Endodermal cell (in vitro differentiated cells): ENCODE measurements at regions not wholly inside any gene's neighbourhood (a gene's known extent, or its start where the extent isn't known, plus 50 kb on each side); places are given as distances from the start of the nearest gene placed in this dataset.

Experiments used
- DNase-seq: peaks from one replicate; pipeline ENCODE4 v3.0.0-alpha.2; 2017
- H3K27ac ChIP-seq: 2 replicates; pipeline ENCODE4 v1.5.1; 2013; ENCODE audit warnings: mild to moderate bottlenecking, low read depth, low read length, moderate library complexity
- H3K27me3 ChIP-seq: 2 replicates; pipeline ENCODE4 v1.6.1; 2013; ENCODE audit warnings: mild to moderate bottlenecking, low read length, moderate library complexity; ENCODE audit not compliant: insufficient read depth, control insufficient read depth, poor library complexity, severe bottlenecking
- H3K36me3 ChIP-seq: 2 replicates; pipeline ENCODE4 v1.7.0; 2013; ENCODE audit warnings: mild to moderate bottlenecking, low read length, moderate library complexity; ENCODE audit not compliant: control insufficient read depth, insufficient read depth
- H3K4me1 ChIP-seq: one replicate; pipeline ENCODE4 v1.7.0; 2013; ENCODE audit warnings: low read length; ENCODE audit not compliant: control insufficient read depth, insufficient read depth
- H3K4me3 ChIP-seq: 2 replicates; pipeline ENCODE4 v1.5.1; 2013; ENCODE audit warnings: mild to moderate bottlenecking, low read length, moderate library complexity
- H3K9ac ChIP-seq: 2 replicates; pipeline ENCODE4 v1.6.1; 2013; ENCODE audit warnings: mild to moderate bottlenecking, low read length, moderate library complexity; ENCODE audit not compliant: poor library complexity, severe bottlenecking; ENCODE audit errors: extremely low read depth
- H3K9me3 ChIP-seq: 2 replicates; pipeline ENCODE4 v1.6.1; 2013; ENCODE audit warnings: mild to moderate bottlenecking, low read length, moderate library complexity; ENCODE audit not compliant: control insufficient read depth
- H3K27ac Mint-ChIP-seq: 2 replicates; pipeline ENCODE4 v1.8.0; 2020; ENCODE audit warnings: mixed read lengths
- H3K27me3 Mint-ChIP-seq: 2 replicates; pipeline ENCODE4 v1.8.0; 2021; ENCODE audit warnings: mild to moderate bottlenecking, mixed read lengths; ENCODE audit not compliant: insufficient read depth
- H3K36me3 Mint-ChIP-seq: 2 replicates; pipeline ENCODE4 v1.8.0; 2020; ENCODE audit warnings: low read depth, mixed read lengths
- H3K4me1 Mint-ChIP-seq: 2 replicates; pipeline ENCODE4 v1.8.0; 2020; ENCODE audit warnings: mixed read lengths
- H3K4me3 Mint-ChIP-seq: 2 replicates; pipeline ENCODE4 v1.8.0; 2020; ENCODE audit warnings: mild to moderate bottlenecking, moderate library complexity, mixed read lengths
- H3K9me3 Mint-ChIP-seq: 2 replicates; pipeline ENCODE4 v1.8.0; 2020; ENCODE audit warnings: mild to moderate bottlenecking, mixed read lengths
- WGBS, 2 experiments: methylation state at CpG; one replicate each; pipeline versions ENCODE4 v1.1.5 to v1.1.7; 2013; ENCODE audit warnings: missing lambda C conversion rate in 2 of 2, mixed read lengths in 1 of 2; ENCODE audit not compliant: insufficient coverage in 1 of 2, insufficient read length in 1 of 2; 5-methylcytosine and 5-hydroxymethylcytosine counted together
- TF ChIP-seq, protein P1 (sequence below): fragments of 200-600 bp; sonication (generic); conservative IDR thresholded peaks from 2 replicates; pipeline ENCODE4 v1.5.0; 2021; ENCODE audit warnings: antibody characterized with exemption, mild to moderate bottlenecking

DNA sequence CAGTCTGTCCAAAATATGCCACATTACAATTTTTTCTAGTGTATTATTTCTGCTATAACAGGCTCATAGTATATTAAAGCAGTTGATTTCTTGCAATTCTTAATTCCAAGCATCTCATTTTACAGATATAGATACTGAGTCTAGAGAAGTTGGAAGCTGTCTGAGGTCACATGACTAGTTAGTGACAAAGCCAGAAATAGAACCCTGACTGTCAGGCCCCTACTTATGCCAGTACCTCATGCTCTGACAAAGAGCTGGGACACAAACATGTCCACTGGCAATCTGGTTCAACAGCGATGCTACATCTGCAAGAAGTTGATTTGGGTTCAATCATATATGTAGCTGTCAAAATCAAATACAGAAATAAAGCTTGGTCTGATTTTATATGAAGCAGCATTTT, 750.4 kb upstream of the FAM98A start:
- H3K4me1 Mint-ChIP-seq: peaks cover 18% of the 10 kb centered on the region
- H3K27me3 ChIP-seq: no peaks in the 10 kb centered on the region
- WGBS, 2 experiments: 84% methylated on average over 1 of the region's 1 CpG; no CpG with 5 or more reads in 1 of the 2 experiments

DNA sequence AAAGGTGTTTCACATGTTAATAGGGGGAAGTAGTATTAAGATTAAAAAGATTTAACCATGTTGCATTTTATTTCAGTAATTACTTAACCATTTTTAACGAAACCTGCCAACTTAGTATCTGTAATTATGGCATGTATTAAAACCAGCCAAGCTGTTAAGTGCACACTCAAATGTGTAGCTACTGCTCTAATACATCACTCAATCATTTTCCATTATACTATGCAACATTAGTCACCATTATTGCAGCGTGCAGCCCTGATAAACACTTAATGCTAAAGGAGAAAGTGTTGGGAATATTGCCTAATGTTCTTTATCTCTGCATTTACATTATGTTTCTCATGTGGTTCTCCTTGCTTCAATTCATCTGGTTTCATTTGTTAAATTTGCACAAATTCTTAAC, 745.9 kb upstream of the FAM98A start:
- Mint-ChIP-seq H3K9me3 (no peaks in the 10 kb centered on the region), H3K4me3 (no peak overlapping the region), H3K27ac (no peak overlapping the region), H3K27me3 (no peaks in the 10 kb centered on the region), H3K36me3 (no peaks in the 10 kb centered on the region), H3K4me1 (peaks cover 7% of the 10 kb centered on the region)
- H3K36me3 ChIP-seq: no peaks in the 10 kb centered on the region
- H3K4me3 ChIP-seq: no peak overlapping the region
- TF ChIP-seq, protein P1, sequence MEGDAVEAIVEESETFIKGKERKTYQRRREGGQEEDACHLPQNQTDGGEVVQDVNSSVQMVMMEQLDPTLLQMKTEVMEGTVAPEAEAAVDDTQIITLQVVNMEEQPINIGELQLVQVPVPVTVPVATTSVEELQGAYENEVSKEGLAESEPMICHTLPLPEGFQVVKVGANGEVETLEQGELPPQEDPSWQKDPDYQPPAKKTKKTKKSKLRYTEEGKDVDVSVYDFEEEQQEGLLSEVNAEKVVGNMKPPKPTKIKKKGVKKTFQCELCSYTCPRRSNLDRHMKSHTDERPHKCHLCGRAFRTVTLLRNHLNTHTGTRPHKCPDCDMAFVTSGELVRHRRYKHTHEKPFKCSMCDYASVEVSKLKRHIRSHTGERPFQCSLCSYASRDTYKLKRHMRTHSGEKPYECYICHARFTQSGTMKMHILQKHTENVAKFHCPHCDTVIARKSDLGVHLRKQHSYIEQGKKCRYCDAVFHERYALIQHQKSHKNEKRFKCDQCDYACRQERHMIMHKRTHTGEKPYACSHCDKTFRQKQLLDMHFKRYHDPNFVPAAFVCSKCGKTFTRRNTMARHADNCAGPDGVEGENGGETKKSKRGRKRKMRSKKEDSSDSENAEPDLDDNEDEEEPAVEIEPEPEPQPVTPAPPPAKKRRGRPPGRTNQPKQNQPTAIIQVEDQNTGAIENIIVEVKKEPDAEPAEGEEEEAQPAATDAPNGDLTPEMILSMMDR: no peak
- no peaks in the 10 kb centered on the region for H3K9me3 ChIP-seq
- no peak for DNase-seq
- H3K9ac ChIP-seq: no peak overlapping the region
- no peaks in the 10 kb centered on the region for H3K27me3 ChIP-seq
- 93% methylated on average over 2 of the region's 2 CpGs; no CpG with 5 or more reads in 1 of the 2 experiments for WGBS, 2 experiments
- H3K27ac ChIP-seq: no peak overlapping the region
- no peaks in the 10 kb centered on the region for H3K4me1 ChIP-seq

More for the DNA sequence above, 750.4 kb upstream of the FAM98A start:
- Histone ChIP-seq H3K9ac (no peak overlapping the region), H3K27ac (no peak overlapping the region), H3K4me3 (no peak overlapping the region), H3K36me3 (no peaks in the 10 kb centered on the region), H3K4me1 (no peaks in the 10 kb centered on the region), H3K9me3 (no peaks in the 10 kb centered on the region)
- no peak for DNase-seq
- no peak overlapping the region for H3K4me3 Mint-ChIP-seq
- no peak overlapping the region for H3K27ac Mint-ChIP-seq
- H3K9me3 Mint-ChIP-seq: no peaks in the 10 kb centered on the region
- H3K27me3 Mint-ChIP-seq: no peaks in the 10 kb centered on the region
- TF ChIP-seq, protein P1: no peak
- no peaks in the 10 kb centered on the region for H3K36me3 Mint-ChIP-seq

DNA sequence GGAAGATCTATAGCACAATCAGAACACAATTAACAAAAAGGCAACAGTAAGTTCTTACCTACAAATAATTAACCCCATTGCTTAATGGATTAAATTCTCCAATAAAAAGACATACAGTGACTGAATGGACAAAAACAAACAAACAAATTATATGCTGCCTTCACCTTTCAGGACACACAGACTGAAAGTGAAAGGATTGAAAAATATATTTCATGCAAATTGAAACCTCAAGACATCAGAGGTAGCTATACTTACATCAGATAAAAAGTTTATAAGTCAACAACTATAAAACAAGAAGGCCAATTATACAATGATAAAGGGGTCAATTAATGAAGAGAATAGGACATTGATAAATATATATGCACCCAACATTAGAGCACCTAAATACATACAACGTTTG, 741.2 kb upstream of the FAM98A start:
- H3K4me1 Mint-ChIP-seq: peaks cover 2% of the 10 kb centered on the region
- no peaks in the 10 kb centered on the region for H3K27me3 Mint-ChIP-seq
- H3K27ac Mint-ChIP-seq: no peak overlapping the region
- Histone ChIP-seq H3K9me3 (no peaks in the 10 kb centered on the region), H3K9ac (no peak overlapping the region), H3K27ac (no peak overlapping the region), H3K4me3 (no peak overlapping the region), H3K27me3 (no peaks in the 10 kb centered on the region), H3K36me3 (no peaks in the 10 kb centered on the region), H3K4me1 (no peaks in the 10 kb centered on the region)
- no peak for DNase-seq
- no peaks in the 10 kb centered on the region for H3K36me3 Mint-ChIP-seq
- TF ChIP-seq, protein P1: no peak
- 100% methylated on average over 1 of the region's 1 CpG; no CpG with 5 or more reads in 1 of the 2 experiments for WGBS, 2 experiments
- H3K9me3 Mint-ChIP-seq: no peaks in the 10 kb centered on the region
- H3K4me3 Mint-ChIP-seq: no peak overlapping the region
